Fibroblast of the aortic adventitia (primary cell): ENCODE measurements at regions not wholly inside any gene's neighbourhood (a gene's known extent, or its start where the extent isn't known, plus 50 kb on each side); places are given as distances from the start of the nearest gene placed in this dataset.

Experiments used
- DNase-seq: peaks from one replicate; pipeline ENCODE4 v3.0.0-alpha.2; 2010; ENCODE audit warnings: low read depth
- H3K4me3 ChIP-seq: 2 replicates; pipeline ENCODE4 v1.5.1; 2011; ENCODE audit warnings: low read depth, mild to moderate bottlenecking, control low read depth, low read length, moderate library complexity
- CTCF ChIP-seq: IDR thresholded peaks from 2 replicates; pipeline ENCODE4 v1.5.1; 2011; ENCODE audit warnings: mild to moderate bottlenecking, low read length, control low read depth, inconsistent platforms; ENCODE audit not compliant: insufficient read depth

GRCh38 chr2:242051463-242051862 is 181.9 kb downstream of the RTP5 start:
- no peak for DNase-seq
- no peak for TF ChIP-seq CTCF
- no peak overlapping the region for H3K4me3 ChIP-seq

- TF ChIP-seq CTCF: no peak
- no peak overlapping the region for H3K4me3 ChIP-seq
- no peak for DNase-seq
Observed at GRCh38 chr2:242052421-242052820, 182.9 kb downstream of the RTP5 start.

GRCh38 chr2:242053921-242054320 is 184.4 kb downstream of the RTP5 start:
- H3K4me3 ChIP-seq: no peak overlapping the region
- DNase-seq: no peak
- no peak for TF ChIP-seq CTCF

- TF ChIP-seq CTCF: no peak
- no peak overlapping the region for H3K4me3 ChIP-seq
- DNase-seq: no peak
Observed at GRCh38 chr2:242054406-242054805, 184.9 kb downstream of the RTP5 start.

GRCh38 chr2:242054881-242055801 is 185.6 kb downstream of the RTP5 start:
- no peak for TF ChIP-seq CTCF
- no peak overlapping the region for H3K4me3 ChIP-seq
- DNase-seq: no peak

- H3K4me3 ChIP-seq: no peak overlapping the region
- TF ChIP-seq CTCF: no peak
- no peak for DNase-seq
Observed at GRCh38 chr2:242056026-242056425, 186.5 kb downstream of the RTP5 start.
